NOMO-1 treated with DMSO at 0.1 percent for 48 hours (cell line): ENCODE measurements at regions not wholly inside any gene's neighbourhood (a gene's known extent, or its start where the extent isn't known, plus 50 kb on each side); places are given as distances from the start of the nearest gene placed in this dataset.
"Not testable (repeated sequence)": the region's sequence is repeated elsewhere in the genome, so short reads cannot be mapped to it uniquely, and the experiment has no call there.

Source experiments
- DNase-seq: peaks from one replicate; lab custom pipeline; 2025; ENCODE audit not compliant: unreplicated experiment; lab: John Stamatoyannopoulos, UW

DNA sequence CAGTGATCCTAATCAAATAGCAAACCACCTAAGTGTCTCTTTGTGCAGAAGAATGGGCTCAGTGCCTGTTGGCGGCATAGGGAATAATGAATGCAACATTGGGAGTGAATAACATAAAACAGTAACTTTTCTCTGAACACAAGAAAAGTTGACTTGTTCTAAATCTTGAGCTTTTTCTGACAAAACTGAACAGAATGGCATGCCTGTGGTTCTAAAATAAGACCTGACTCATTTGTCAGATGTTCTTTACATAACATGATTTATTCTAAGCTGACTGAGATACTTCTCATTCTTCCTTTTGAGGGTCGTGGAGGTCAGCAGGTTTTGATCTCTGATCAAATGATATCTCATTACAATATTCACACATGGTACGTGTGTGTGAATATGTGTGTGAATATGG is 165.4 kb upstream of the WDR1 start:
- no peak for DNase-seq

- no peak for DNase-seq
These were observed 162.7 kb upstream of the WDR1 start for GRCh38 chr4:10279261-10279660.

DNA sequence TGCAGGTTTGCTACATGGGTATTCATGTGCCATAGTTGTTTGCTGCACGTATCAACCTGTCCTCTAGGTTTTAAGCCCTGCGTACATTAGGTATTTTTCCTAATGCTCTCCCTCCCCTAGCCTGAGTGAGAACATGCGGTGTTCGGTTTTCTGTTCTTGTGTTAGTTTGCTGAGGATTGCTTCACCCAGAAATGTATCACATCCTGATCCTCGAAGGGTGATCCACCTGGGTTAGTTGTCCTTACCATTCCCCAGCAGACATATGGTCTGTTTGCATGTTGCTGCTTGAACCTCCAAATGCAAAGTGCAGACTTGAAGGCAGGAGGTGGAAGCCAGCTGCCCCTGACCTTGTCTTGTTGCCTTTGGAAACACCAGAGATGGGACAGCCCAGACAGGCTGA is 161.5 kb upstream of the WDR1 start:
- DNase-seq = no peak

DNA sequence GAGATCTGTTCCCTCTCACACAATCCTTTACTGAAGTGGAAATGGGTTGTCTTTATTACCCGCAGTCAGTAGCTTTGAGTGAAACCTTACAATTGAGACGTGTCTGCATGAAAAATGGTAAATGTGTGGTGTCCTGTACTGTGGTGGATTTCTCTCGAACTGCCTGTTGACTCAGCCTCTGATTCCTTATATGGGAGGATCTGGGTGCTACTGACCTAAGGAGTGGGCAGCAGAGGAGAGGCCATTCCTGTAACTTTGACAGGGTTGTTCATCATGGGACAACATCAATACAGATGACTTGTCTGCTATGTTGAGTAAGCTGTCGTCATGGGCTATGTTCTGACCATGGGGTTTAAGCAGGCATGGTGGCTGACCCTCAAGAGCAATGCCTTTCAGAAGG is 159.6 kb upstream of the WDR1 start:
- no peak for DNase-seq

DNA sequence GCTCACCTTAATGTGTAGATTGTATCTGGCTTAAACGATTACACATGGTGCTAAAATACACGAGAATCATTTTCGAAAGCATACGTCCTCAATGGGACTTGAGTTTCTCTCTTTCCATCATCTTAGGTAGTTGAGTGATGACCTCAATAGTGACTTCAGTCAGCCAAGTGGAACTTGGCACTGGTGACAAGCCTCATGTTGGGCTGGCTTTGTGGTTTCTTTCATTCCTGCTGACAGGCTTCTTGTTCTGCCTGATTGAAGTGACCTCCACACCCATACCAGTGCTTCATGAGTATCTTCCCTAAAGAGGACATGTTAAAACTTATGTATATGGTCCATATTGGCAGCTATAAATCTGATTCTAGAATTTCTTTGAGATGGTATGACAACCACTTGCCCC is 159.1 kb upstream of the WDR1 start:
- DNase-seq = no peak

GRCh38 chr4:10273030-10273429 is 156.4 kb upstream of the WDR1 start:
- no peak for DNase-seq

DNA sequence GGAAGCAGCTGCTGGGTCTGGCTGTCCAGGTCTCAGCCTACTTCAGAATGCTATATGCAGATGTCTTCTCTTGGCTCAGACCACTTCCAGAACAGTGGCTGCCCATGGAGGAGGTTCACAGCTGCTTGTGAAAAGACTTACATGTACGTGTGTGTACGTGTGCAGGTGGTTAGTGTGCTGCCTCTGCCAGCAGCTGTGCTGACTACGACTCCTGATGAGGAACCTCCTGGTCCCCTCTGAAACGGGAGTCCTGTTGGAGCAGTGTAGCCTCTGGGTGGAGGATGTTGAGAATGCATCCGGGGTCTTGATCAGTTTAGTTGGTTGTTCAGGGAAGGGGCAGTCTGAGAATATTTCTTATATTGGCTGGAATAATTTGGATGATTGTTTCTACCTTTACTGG is 155.9 kb upstream of the WDR1 start:
- DNase-seq = no peak

DNA sequence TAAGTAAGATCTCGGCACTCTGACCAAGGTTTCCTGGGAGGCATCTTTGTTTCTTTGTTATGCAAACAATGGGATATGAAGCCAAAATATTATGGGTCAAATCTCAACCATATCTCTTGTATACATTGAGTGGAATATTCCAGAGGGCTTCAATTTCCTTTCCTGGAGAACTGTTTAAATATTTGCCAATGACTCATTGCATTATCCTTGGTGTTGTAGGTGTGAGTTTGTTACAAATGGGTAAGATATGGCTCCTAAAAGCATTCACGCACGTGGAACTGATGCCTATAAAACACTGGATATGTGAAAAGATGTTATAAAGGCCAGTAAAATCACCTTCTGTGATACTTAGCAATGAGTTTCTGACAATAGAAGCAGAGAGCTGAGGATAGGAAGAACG is 150.5 kb upstream of the WDR1 start:
- DNase-seq = no peak

DNA sequence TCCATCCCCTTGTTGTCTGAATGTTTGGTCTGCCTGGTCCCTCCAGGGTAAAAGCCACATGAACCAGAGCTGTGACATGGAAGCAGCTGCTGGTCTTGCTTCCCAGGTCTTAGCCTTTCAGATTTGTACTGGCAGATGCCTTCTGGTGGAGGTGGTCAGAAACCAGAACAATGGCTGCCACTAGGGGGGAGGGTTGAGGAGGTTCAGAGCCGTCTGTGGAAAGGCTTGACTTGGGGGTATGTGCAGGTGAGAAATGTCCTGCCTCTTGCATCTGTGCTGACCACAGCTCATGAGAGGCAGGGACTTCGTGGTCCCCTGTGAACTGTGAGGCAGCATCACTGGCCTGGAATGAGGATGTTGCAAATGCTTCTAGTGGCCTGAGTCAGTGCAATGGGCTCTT is 144.2 kb upstream of the WDR1 start:
- DNase-seq = no peak

GRCh38 chr4:10259976-10260375 is 143.4 kb upstream of the WDR1 start:
- no peak for DNase-seq

- no peak for DNase-seq
These were observed 139.6 kb upstream of the WDR1 start for GRCh38 chr4:10256203-10256602.

- DNase-seq = no peak
These were observed 137.2 kb upstream of the WDR1 start for GRCh38 chr4:10253765-10254164.

GRCh38 chr4:10245751-10246150 is 129.2 kb upstream of the WDR1 start:
- peak; percentile 72 for DNase-seq

GRCh38 chr4:10243856-10244255 is 127.3 kb upstream of the WDR1 start:
- DNase-seq = no peak

GRCh38 chr4:10240691-10241090 is 124.1 kb upstream of the WDR1 start:
- DNase-seq = no peak

GRCh38 chr4:10239982-10240654 is 123.5 kb upstream of the WDR1 start:
- no peak for DNase-seq

GRCh38 chr4:10237131-10237530 is 120.5 kb upstream of the WDR1 start:
- no peak for DNase-seq

GRCh38 chr4:10232114-10232513 is 115.5 kb upstream of the WDR1 start:
- no peak for DNase-seq

GRCh38 chr4:10226756-10227155 is 110.2 kb upstream of the WDR1 start:
- no peak for DNase-seq

DNA sequence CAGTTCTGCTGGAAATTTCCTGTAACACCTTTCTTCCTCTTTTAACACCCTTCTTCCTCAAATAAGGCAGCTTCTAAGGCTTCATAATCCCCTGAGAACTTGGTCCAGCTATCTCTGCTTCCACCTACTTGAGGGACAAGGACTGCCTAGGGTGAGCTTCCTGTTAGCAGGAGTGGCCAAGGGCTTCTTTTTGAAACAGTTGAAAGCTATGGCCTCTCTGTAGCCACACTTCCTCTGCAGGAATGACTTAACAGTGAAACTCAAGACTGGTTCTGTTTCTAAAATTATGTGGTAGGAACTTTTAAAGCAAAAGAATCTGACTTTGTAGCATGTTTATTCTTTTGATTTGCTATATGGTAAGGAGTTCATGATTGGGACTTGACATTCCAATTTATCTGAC is 108.5 kb upstream of the WDR1 start:
- DNase-seq = no peak

DNA sequence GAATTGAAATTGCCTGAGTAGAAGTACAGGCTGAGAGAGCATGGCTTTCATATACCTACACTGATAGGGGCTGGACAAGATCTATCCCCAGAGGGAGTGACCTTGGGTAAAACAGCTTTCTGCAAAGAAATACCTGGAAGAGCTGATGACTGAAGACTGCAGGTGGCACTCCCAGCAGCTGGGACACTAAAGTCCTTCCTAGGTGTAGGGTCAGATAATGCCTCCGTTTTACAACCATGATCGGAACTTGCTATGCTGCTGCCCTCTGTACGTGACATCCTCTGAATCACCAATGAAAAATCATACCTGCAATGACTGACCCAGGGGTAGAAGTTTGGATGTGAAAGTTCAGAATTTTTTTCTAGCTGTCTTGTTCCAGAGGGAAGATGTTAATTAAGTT is 107.2 kb upstream of the WDR1 start:
- no peak for DNase-seq

DNA sequence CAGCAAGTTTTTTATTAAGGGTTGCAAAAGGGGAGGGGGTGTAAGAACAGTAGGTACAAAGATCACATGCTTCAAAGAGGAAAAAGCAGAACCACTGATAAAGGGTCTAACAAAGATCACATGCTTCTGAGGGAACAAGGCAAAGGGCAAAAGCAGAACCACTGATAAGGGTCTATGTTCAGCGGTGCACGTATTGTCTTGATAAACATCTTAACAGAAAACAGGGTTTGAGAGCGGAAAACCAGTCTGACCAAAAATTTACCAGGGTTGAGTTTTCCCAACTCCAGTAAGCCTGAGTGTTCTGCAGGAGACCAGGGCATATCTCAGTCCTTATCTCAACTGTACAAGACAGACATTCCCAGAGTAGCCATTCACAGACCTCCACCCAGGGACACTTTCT is 96.9 kb upstream of the WDR1 start:
- DNase-seq = not testable (repeated sequence)

GRCh38 chr4:10212901-10213300 is 96.3 kb upstream of the WDR1 start:
- no peak for DNase-seq

DNA sequence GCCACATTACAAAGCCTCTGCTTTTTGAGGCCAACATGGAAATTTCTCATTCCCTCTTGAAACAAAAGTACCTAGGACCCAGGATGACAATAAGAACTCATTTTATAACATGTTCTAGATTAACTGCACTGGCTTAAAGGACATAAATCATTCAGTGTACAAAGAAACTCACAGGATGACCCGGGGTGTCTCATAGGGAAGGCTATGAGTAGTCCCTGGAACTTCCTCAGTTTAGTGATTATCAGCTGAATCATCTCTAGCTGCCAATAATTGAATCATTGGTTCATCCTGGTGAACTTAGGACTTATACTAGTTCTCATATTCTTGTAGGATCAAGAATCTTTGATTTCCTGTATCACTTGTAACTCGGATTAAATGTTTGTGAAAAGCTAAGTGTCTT is 95.8 kb upstream of the WDR1 start:
- DNase-seq = no peak
